ENCODE measurements at regions not wholly inside any gene's neighbourhood (a gene's known extent, or its start where the extent isn't known, plus 50 kb on each side); places are given as distances from the start of the nearest gene placed in this dataset.
"Not testable (repeated sequence)": the region's sequence is repeated elsewhere in the genome, so short reads cannot be mapped to it uniquely, and the experiment has no call there.

- Histone ChIP-seq H3K4me3 (replicated peaks; ENCODE audit: low read depth, low read length) (no peak overlapping the region), H3K36me3 (ENCODE audit: control insufficient read depth, insufficient read depth, low read length) (no peaks in the 10 kb centered on the region), H3K27me3 (replicated peaks; ENCODE audit: control insufficient read depth, insufficient read depth, low read length) (no peaks in the 10 kb centered on the region)
- TF ChIP-seq, protein P1, sequence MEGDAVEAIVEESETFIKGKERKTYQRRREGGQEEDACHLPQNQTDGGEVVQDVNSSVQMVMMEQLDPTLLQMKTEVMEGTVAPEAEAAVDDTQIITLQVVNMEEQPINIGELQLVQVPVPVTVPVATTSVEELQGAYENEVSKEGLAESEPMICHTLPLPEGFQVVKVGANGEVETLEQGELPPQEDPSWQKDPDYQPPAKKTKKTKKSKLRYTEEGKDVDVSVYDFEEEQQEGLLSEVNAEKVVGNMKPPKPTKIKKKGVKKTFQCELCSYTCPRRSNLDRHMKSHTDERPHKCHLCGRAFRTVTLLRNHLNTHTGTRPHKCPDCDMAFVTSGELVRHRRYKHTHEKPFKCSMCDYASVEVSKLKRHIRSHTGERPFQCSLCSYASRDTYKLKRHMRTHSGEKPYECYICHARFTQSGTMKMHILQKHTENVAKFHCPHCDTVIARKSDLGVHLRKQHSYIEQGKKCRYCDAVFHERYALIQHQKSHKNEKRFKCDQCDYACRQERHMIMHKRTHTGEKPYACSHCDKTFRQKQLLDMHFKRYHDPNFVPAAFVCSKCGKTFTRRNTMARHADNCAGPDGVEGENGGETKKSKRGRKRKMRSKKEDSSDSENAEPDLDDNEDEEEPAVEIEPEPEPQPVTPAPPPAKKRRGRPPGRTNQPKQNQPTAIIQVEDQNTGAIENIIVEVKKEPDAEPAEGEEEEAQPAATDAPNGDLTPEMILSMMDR (IDR thresholded peaks at IDR 0.05; ENCODE audit: insufficient read depth, low read length, poor library complexity, severe bottlenecking) = no peak
- no peak for DNase-seq (ENCODE audit: extremely low read depth, insufficient read length)
These were observed 310.3 kb downstream of the SIPA1L2 start for GRCh38 chr1:232319518-232320210.

- H3K36me3 ChIP-seq (ENCODE audit: control insufficient read depth, insufficient read depth, low read length) = no peaks in the 10 kb centered on the region
- H3K27me3 ChIP-seq (replicated peaks; ENCODE audit: control insufficient read depth, insufficient read depth, low read length) = no peaks in the 10 kb centered on the region
- no peak for DNase-seq (ENCODE audit: extremely low read depth, insufficient read length)
- TF ChIP-seq, protein P1 (IDR thresholded peaks at IDR 0.05; ENCODE audit: insufficient read depth, low read length, poor library complexity, severe bottlenecking) = no peak
- H3K4me3 ChIP-seq (replicated peaks; ENCODE audit: low read depth, low read length) = no peak overlapping the region
These were observed 310.9 kb downstream of the SIPA1L2 start for GRCh38 chr1:232319072-232319471.

DNA sequence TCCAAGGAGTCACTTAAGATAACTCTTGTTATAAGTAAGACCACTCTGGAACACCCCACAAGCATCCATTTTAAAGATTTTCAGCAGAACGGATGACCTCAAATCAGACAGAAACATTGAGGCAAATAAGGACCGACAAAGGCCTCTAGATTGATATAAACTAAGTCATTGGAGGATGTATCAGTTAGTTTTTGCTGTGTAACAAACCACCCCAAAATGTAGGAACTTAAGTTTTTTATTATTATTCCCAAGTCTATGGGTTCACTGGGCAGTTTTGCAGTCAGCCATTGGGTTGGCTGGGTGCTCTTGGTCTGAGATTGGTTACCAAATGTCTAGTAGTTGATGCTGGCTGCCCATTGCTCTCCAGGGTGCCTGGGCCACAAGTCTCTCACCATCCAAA, 311.8 kb downstream of the SIPA1L2 start:
- DNase-seq (ENCODE audit: extremely low read depth, insufficient read length) = no peak
- H3K27me3 ChIP-seq (replicated peaks; ENCODE audit: control insufficient read depth, insufficient read depth, low read length) = no peaks in the 10 kb centered on the region
- H3K36me3 ChIP-seq (ENCODE audit: control insufficient read depth, insufficient read depth, low read length) = no peaks in the 10 kb centered on the region
- TF ChIP-seq, protein P1 (IDR thresholded peaks at IDR 0.05; ENCODE audit: insufficient read depth, low read length, poor library complexity, severe bottlenecking) = no peak
- no peak overlapping the region for H3K4me3 ChIP-seq (replicated peaks; ENCODE audit: low read depth, low read length)

DNA sequence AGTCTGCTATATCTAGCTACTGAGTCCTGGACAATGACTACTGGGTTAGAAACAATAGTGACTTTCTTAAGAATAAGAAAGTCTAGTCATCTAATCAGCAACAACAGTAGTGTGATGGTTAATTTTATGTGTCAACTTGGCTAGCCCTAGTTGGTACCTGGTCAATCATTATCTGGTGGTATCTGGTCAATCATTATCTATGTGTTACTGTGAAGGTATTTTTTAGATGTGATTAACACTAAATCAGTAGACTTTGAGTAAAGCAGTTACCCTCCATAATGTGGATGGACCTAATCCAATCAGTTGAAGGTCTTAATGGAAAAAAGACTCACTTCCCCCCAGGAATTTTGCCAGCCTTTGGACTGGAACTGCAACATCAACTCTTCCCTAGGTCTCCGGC, 312.6 kb downstream of the SIPA1L2 start:
- TF ChIP-seq, protein P1 (IDR thresholded peaks at IDR 0.05; ENCODE audit: insufficient read depth, low read length, poor library complexity, severe bottlenecking) = no peak
- H3K4me3 ChIP-seq (replicated peaks; ENCODE audit: low read depth, low read length) = no peak overlapping the region
- DNase-seq (ENCODE audit: extremely low read depth, insufficient read length) = no peak

DNA sequence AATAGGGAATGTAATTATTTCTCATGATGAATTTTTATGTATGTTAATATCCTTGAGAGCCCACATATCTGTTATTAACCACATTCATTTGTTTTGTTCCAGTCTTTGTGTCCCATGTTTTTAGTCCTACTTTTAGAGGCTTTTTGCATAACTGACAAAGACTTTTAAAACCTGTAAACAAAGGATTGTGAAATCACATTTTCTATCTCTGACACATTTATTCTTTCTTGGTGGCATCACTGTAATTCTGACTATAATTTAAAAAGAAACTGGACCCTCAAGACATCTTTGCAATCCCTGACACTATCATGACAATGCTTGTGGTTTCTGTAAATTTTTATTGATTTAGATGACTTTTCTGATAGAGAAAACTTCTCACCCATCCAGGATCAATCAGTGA, 313.1 kb downstream of the SIPA1L2 start:
- DNase-seq (ENCODE audit: extremely low read depth, insufficient read length) = no peak
- Histone ChIP-seq H3K27me3 (replicated peaks; ENCODE audit: control insufficient read depth, insufficient read depth, low read length) (no peaks in the 10 kb centered on the region), H3K4me3 (replicated peaks; ENCODE audit: low read depth, low read length) (no peak overlapping the region), H3K36me3 (ENCODE audit: control insufficient read depth, insufficient read depth, low read length) (no peaks in the 10 kb centered on the region)
- TF ChIP-seq, protein P1 (IDR thresholded peaks at IDR 0.05; ENCODE audit: insufficient read depth, low read length, poor library complexity, severe bottlenecking) = no peak

More for the DNA sequence above, 312.6 kb downstream of the SIPA1L2 start:
- Histone ChIP-seq H3K27me3 (replicated peaks; ENCODE audit: control insufficient read depth, insufficient read depth, low read length) (no peaks in the 10 kb centered on the region), H3K36me3 (ENCODE audit: control insufficient read depth, insufficient read depth, low read length) (no peaks in the 10 kb centered on the region)

- not testable (repeated sequence) for H3K27me3 ChIP-seq (replicated peaks; ENCODE audit: control insufficient read depth, insufficient read depth, low read length); H3K4me3 ChIP-seq (replicated peaks; ENCODE audit: low read depth, low read length); DNase-seq (ENCODE audit: extremely low read depth, insufficient read length); H3K36me3 ChIP-seq (ENCODE audit: control insufficient read depth, insufficient read depth, low read length)
These were observed 316.1 kb downstream of the SIPA1L2 start for GRCh38 chr1:232313876-232314275.

All from GM06990 (cell line).